Activated T-cell treated with anti-CD3 and anti-CD28 coated beads, Interleukin-2, amount 50 U/mL, for 24 hours (primary cell): ENCODE measurements at regions not wholly inside any gene's neighbourhood (a gene's known extent, or its start where the extent isn't known, plus 50 kb on each side); places are given as distances from the start of the nearest gene placed in this dataset.

Experiments used
- DNase-seq: peaks from one replicate; pipeline ENCODE4 v3.0.0-alpha.2; 2020
- H3K27ac Mint-ChIP-seq: 2 replicates; pipeline ENCODE4 v1.8.0; 2020; ENCODE audit warnings: mild to moderate bottlenecking, mixed read lengths
- H3K27me3 Mint-ChIP-seq: 2 replicates; pipeline ENCODE4 v1.8.0; 2020; ENCODE audit warnings: mixed read lengths
- H3K36me3 Mint-ChIP-seq: 2 replicates; pipeline ENCODE4 v1.8.0; 2020; ENCODE audit warnings: low read depth, mixed read lengths
- H3K4me1 Mint-ChIP-seq: 2 replicates; pipeline ENCODE4 v1.8.0; 2020; ENCODE audit warnings: low read depth, mixed read lengths
- H3K4me3 Mint-ChIP-seq: 2 replicates; pipeline ENCODE4 v1.8.0; 2020; ENCODE audit warnings: mild to moderate bottlenecking, moderate library complexity, mixed read lengths
- H3K9me3 Mint-ChIP-seq: 2 replicates; pipeline ENCODE4 v1.8.0; 2020; ENCODE audit warnings: mixed read lengths

DNA sequence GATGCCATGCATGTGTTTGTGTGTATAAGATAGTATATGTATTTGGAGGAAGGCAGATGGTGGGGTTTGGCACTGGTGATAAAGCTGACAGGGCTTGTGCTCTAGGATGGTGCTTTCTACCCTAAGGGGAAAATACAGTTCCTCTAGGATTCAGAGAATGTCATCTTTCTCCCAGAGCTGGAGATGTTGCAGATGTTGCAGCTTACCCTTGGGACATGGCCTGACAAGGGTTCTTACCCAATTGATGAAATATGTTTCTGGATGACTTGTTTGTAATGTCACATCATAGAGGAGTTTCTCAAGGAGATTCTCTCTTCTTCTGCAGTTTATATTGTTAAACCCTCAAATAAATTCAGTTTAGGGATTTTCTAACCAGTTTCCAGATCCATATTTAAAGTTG, 52.5 kb upstream of the PITX2 start:
- Mint-ChIP-seq H3K4me1 (no peaks in the 10 kb centered on the region), H3K9me3 (no peaks in the 10 kb centered on the region), H3K27ac (no peak overlapping the region)

DNA sequence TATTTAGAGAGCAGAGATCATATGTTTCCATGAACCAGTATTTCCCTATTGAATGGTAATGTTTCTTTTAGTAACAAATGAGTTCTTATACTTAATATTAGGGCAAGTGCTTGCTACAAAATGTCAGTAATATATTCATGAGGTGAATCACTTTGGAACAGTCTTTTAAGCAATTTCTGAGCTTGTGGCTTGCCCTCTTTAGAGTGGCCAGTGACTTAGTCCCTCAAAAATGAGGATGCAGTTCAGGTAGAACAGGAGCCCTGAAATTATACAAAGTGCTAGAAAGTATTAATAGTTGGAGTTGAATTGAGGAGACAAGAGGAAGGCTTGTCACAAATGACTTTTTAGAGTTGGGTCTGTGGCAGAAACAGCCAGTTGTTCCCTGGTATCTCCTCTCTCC, 53.4 kb upstream of the PITX2 start:
- Mint-ChIP-seq H3K27me3 (peaks cover 16% of the 10 kb centered on the region), H3K36me3 (no peaks in the 10 kb centered on the region), H3K9me3 (no peaks in the 10 kb centered on the region), H3K27ac (no peak overlapping the region), H3K4me1 (no peaks in the 10 kb centered on the region), H3K4me3 (no peak overlapping the region)
- DNase-seq, result no peak

More for the DNA sequence above, 52.5 kb upstream of the PITX2 start:
- Mint-ChIP-seq H3K4me3 (no peak overlapping the region), H3K27me3 (peaks cover 16% of the 10 kb centered on the region), H3K36me3 (no peaks in the 10 kb centered on the region)
- DNase-seq, result no peak

- Mint-ChIP-seq H3K9me3 (no peaks in the 10 kb centered on the region), H3K36me3 (no peaks in the 10 kb centered on the region), H3K4me3 (no peak overlapping the region), H3K27ac (no peak overlapping the region), H3K27me3 (peaks cover 15% of the 10 kb centered on the region), H3K4me1 (no peaks in the 10 kb centered on the region)
- no peak for DNase-seq
Observed at GRCh38 chr4:110678517-110679227, 55.8 kb upstream of the PITX2 start.

DNA sequence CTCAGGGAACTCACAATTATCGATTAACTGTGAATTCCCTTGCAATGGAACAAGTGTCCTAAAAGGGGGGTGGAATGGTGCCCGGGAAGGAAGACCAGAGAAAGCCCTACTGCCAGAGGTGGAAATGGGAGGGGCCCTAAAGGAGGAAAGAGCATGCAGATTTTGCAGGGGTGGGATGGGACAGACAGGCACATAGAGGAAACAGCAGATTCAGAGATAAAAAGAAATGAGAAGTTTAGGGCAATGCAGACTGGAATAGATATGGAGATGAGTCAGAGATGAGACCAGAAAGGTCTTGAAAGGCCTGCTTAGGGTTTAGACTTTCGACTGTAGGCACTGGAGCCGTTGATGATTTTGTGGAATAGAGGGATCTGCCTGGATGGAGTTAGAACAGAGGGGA, 57.4 kb upstream of the PITX2 start:
- H3K27ac Mint-ChIP-seq, result no peak overlapping the region
- no peak overlapping the region for H3K4me3 Mint-ChIP-seq
- H3K9me3 Mint-ChIP-seq, result no peaks in the 10 kb centered on the region

GRCh38 chr4:110681381-110681780, 58.5 kb upstream of the PITX2 start:
- no peaks in the 10 kb centered on the region for H3K36me3 Mint-ChIP-seq
- H3K27ac Mint-ChIP-seq, result no peak overlapping the region
- H3K27me3 Mint-ChIP-seq, result peaks cover 15% of the 10 kb centered on the region
- no peaks in the 10 kb centered on the region for H3K9me3 Mint-ChIP-seq
- no peak overlapping the region for H3K4me3 Mint-ChIP-seq
- DNase-seq, result no peak
- no peaks in the 10 kb centered on the region for H3K4me1 Mint-ChIP-seq

More for the DNA sequence above, 57.4 kb upstream of the PITX2 start:
- H3K4me1 Mint-ChIP-seq, result no peaks in the 10 kb centered on the region
- H3K36me3 Mint-ChIP-seq, result no peaks in the 10 kb centered on the region
- DNase-seq, result no peak
- H3K27me3 Mint-ChIP-seq, result peaks cover 15% of the 10 kb centered on the region

DNA sequence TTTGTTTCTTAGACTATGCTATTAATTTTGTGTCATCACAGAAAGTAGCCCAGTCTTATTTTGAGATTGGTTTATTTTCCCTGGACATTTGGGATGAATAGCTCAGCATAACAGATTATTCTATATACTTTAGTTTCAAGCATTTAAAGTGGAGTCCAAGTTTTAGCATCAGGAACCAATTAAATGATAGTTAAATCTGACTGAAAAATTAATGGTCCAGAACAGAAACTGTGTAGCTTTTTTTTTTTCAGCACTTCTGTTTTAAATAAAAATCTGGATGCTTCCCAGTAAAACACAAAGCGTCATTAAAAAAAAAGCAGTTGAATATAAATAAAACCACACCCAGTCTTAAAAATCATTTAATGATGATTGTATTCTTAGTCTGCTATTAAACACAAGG, 59.4 kb upstream of the PITX2 start:
- no peaks in the 10 kb centered on the region for H3K9me3 Mint-ChIP-seq

DNA sequence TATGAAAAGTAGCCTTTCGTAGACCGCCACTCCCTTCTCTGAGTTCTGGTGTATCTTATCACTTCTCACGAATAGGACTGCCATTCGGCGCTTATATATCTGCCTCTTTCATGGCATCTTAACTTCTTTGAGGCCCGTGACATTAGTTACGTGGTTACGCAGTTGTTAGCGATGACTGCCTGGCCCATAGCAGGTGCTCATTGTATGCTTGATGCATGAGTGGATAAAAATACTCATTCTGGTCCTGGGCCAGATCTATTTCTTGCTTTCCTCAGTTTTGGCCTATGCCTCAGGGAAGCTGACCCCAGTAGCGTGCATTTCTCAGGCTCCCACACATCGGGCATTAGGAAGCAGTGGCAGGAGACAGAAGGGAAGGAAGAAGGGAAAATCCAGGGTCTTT, 60.7 kb upstream of the PITX2 start:
- no peaks in the 10 kb centered on the region for H3K4me1 Mint-ChIP-seq
- no peaks in the 10 kb centered on the region for H3K9me3 Mint-ChIP-seq
- no peak overlapping the region for H3K27ac Mint-ChIP-seq
- no peaks in the 10 kb centered on the region for H3K36me3 Mint-ChIP-seq
- no peak for DNase-seq
- H3K4me3 Mint-ChIP-seq, result no peak overlapping the region
- H3K27me3 Mint-ChIP-seq, result peaks cover 14% of the 10 kb centered on the region

More for the DNA sequence above, 59.4 kb upstream of the PITX2 start:
- no peaks in the 10 kb centered on the region for H3K4me1 Mint-ChIP-seq
- no peak overlapping the region for H3K27ac Mint-ChIP-seq
- H3K4me3 Mint-ChIP-seq, result no peak overlapping the region
- no peak for DNase-seq
- H3K36me3 Mint-ChIP-seq, result no peaks in the 10 kb centered on the region
- peaks cover 15% of the 10 kb centered on the region for H3K27me3 Mint-ChIP-seq

- no peaks in the 10 kb centered on the region for H3K4me1 Mint-ChIP-seq
- H3K27me3 Mint-ChIP-seq, result no peaks in the 10 kb centered on the region
- H3K9me3 Mint-ChIP-seq, result no peaks in the 10 kb centered on the region
- no peaks in the 10 kb centered on the region for H3K36me3 Mint-ChIP-seq
- H3K27ac Mint-ChIP-seq, result no peak overlapping the region
- DNase-seq, result no peak
- H3K4me3 Mint-ChIP-seq, result no peak overlapping the region
Observed at GRCh38 chr4:110702326-110702725, 79.4 kb upstream of the PITX2 start.

GRCh38 chr4:110704748-110705439, 82.0 kb upstream of the PITX2 start:
- no peaks in the 10 kb centered on the region for H3K9me3 Mint-ChIP-seq
- no peaks in the 10 kb centered on the region for H3K4me1 Mint-ChIP-seq
- H3K27me3 Mint-ChIP-seq, result no peaks in the 10 kb centered on the region
- DNase-seq, result no peak
- no peaks in the 10 kb centered on the region for H3K36me3 Mint-ChIP-seq
- no peak overlapping the region for H3K27ac Mint-ChIP-seq
- no peak overlapping the region for H3K4me3 Mint-ChIP-seq

DNA sequence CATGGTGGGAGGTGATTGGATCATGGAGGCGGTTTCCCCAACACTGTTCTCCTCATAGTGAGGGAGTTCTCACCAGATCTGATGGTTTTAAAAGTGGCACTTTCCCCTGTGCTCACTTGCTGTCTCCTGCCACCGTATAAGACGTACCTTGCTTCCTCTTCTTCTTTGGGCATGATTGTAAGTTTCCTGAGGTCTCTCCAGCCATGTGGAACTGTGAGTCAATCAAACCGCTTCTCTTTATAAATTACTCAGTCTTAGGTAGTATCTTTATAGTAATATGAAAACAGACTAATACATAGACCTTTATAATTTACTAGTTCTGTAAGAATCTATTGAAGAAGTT, 82.5 kb upstream of the PITX2 start:
- Mint-ChIP-seq H3K4me3 (no peak overlapping the region), H3K4me1 (no peaks in the 10 kb centered on the region), H3K9me3 (no peaks in the 10 kb centered on the region), H3K27ac (no peak overlapping the region), H3K36me3 (no peaks in the 10 kb centered on the region), H3K27me3 (no peaks in the 10 kb centered on the region)
- DNase-seq, result no peak

DNA sequence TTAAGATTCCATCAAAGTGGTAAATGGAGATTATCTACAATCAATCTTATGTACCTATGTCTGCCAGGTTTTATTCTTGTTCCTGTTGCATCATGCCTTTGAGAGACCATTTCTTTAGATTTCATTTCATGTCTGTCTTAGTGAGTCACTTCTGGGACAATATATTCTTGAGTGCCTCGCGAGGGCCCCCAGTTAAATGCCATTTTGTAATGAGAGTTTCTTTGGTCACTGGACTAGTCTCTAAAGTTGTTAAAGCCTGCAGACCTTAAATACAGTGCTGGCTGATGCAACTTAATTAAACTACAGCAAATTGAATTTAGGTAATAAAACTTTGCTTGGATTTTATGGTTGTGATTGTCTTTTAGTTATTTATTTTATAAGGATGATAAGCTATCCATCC, 87.2 kb upstream of the PITX2 start:
- H3K4me3 Mint-ChIP-seq, result no peak overlapping the region
- no peak for DNase-seq
- no peaks in the 10 kb centered on the region for H3K27me3 Mint-ChIP-seq
- no peaks in the 10 kb centered on the region for H3K9me3 Mint-ChIP-seq
- no peak overlapping the region for H3K27ac Mint-ChIP-seq
- no peaks in the 10 kb centered on the region for H3K36me3 Mint-ChIP-seq
- H3K4me1 Mint-ChIP-seq, result no peaks in the 10 kb centered on the region

- no peak overlapping the region for H3K4me3 Mint-ChIP-seq
- H3K27ac Mint-ChIP-seq, result no peak overlapping the region
- DNase-seq, result no peak
- peaks cover 2% of the 10 kb centered on the region for H3K9me3 Mint-ChIP-seq
- H3K27me3 Mint-ChIP-seq, result no peaks in the 10 kb centered on the region
- H3K36me3 Mint-ChIP-seq, result no peaks in the 10 kb centered on the region
- no peaks in the 10 kb centered on the region for H3K4me1 Mint-ChIP-seq
Observed at GRCh38 chr4:110712486-110712885, 89.6 kb upstream of the PITX2 start.

DNA sequence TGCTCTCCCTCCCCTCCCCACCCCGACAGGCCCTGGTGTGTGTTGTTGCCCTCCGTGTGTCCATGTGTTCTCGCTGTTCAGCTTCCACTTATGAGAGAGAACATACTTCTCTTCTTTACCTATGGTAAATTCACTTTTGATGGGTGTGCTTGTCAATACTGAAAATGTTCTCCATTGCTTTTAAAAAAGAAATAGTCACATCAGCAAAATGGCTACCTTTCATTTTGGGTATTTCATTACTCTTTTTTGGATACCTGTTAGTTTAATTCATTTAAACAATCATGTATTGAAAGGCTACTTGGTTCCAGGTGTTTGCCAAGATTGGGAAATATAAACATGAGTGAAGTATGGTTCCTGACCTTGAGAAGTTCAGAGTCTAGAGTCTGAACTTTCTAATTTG, 107.4 kb upstream of the PITX2 start:
- H3K27ac Mint-ChIP-seq, result no peak overlapping the region
- no peaks in the 10 kb centered on the region for H3K36me3 Mint-ChIP-seq
- no peaks in the 10 kb centered on the region for H3K27me3 Mint-ChIP-seq
- DNase-seq, result no peak
- H3K4me3 Mint-ChIP-seq, result no peak overlapping the region
- no peaks in the 10 kb centered on the region for H3K4me1 Mint-ChIP-seq
- H3K9me3 Mint-ChIP-seq, result no peaks in the 10 kb centered on the region

DNA sequence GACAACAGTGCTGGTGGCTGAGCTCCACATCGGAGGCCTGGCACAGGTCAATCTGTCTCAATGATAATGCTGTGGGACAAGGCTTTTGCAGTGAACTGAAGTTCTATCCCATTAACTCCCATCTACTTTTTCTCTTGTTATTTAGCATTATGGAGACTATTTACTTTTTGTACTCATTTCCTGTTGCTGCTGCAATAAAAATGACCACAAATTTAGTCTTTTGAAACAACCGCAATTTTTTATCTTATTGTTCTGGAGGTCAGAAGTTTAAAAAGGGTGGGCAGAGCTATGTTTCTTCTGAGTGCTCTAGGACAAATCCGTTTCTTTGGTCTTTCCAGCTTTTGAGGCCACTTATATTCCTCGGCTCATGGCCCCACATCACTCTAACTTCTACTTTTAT, 111.0 kb upstream of the PITX2 start:
- H3K9me3 Mint-ChIP-seq, result no peaks in the 10 kb centered on the region

GRCh38 chr4:110735686-110736085, 112.8 kb upstream of the PITX2 start:
- H3K27me3 Mint-ChIP-seq, result no peaks in the 10 kb centered on the region

More for the DNA sequence above, 111.0 kb upstream of the PITX2 start:
- no peak for DNase-seq
- Mint-ChIP-seq H3K36me3 (no peaks in the 10 kb centered on the region), H3K27me3 (no peaks in the 10 kb centered on the region), H3K27ac (no peak overlapping the region), H3K4me1 (no peaks in the 10 kb centered on the region), H3K4me3 (no peak overlapping the region)

More at GRCh38 chr4:110735686-110736085, 112.8 kb upstream of the PITX2 start:
- Mint-ChIP-seq H3K4me3 (no peak overlapping the region), H3K36me3 (no peaks in the 10 kb centered on the region), H3K27ac (no peak overlapping the region), H3K9me3 (no peaks in the 10 kb centered on the region), H3K4me1 (no peaks in the 10 kb centered on the region)
- no peak for DNase-seq
